HFF-Myc (cell line): ENCODE measurements at regions not wholly inside any gene's neighbourhood (a gene's known extent, or its start where the extent isn't known, plus 50 kb on each side); places are given as distances from the start of the nearest gene placed in this dataset.
"Not testable (repeated sequence)": the region's sequence is repeated elsewhere in the genome, so short reads cannot be mapped to it uniquely, and the experiment has no call there.

Experiments used
- DNase-seq: peaks from one replicate; pipeline ENCODE4 v3.0.0-alpha.2; 2011; ENCODE audit warnings: low read depth; ENCODE audit errors: extremely low read depth
- H3K4me3 ChIP-seq: replicated peaks from 2 replicates; pipeline ENCODE4 v1.5.1; 2011; ENCODE audit warnings: low read depth, mild to moderate bottlenecking, control low read depth, low read length
- TF ChIP-seq, protein P1 (sequence below): IDR thresholded peaks from 2 replicates; pipeline ENCODE4 v1.5.1; 2012; ENCODE audit warnings: mild to moderate bottlenecking, low read depth, low read length, control low read depth; ENCODE audit errors: missing control alignments

DNA sequence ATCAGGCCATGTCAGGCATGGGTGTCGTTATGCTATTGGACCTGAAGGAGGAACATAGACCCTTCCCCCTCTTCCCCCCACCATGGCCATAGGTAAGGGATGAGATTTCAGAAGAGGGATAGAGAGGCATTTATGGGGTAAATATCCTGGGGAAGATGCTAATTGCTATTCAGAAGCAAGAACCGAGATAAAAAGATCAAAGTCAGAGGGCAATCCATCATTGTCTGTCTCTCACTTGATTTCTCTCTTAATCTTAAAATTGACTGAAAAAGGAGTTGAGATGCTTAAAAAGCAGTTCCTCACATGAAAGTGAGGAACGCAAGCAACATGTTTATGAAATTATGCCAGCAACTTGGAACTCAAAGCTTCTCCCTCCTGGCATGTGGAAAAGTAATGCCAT is 212.0 kb downstream of the RPAP3 start:
- DNase-seq: no peak
- no peak overlapping the region for H3K4me3 ChIP-seq
- TF ChIP-seq, protein P1, sequence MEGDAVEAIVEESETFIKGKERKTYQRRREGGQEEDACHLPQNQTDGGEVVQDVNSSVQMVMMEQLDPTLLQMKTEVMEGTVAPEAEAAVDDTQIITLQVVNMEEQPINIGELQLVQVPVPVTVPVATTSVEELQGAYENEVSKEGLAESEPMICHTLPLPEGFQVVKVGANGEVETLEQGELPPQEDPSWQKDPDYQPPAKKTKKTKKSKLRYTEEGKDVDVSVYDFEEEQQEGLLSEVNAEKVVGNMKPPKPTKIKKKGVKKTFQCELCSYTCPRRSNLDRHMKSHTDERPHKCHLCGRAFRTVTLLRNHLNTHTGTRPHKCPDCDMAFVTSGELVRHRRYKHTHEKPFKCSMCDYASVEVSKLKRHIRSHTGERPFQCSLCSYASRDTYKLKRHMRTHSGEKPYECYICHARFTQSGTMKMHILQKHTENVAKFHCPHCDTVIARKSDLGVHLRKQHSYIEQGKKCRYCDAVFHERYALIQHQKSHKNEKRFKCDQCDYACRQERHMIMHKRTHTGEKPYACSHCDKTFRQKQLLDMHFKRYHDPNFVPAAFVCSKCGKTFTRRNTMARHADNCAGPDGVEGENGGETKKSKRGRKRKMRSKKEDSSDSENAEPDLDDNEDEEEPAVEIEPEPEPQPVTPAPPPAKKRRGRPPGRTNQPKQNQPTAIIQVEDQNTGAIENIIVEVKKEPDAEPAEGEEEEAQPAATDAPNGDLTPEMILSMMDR: no peak

DNA sequence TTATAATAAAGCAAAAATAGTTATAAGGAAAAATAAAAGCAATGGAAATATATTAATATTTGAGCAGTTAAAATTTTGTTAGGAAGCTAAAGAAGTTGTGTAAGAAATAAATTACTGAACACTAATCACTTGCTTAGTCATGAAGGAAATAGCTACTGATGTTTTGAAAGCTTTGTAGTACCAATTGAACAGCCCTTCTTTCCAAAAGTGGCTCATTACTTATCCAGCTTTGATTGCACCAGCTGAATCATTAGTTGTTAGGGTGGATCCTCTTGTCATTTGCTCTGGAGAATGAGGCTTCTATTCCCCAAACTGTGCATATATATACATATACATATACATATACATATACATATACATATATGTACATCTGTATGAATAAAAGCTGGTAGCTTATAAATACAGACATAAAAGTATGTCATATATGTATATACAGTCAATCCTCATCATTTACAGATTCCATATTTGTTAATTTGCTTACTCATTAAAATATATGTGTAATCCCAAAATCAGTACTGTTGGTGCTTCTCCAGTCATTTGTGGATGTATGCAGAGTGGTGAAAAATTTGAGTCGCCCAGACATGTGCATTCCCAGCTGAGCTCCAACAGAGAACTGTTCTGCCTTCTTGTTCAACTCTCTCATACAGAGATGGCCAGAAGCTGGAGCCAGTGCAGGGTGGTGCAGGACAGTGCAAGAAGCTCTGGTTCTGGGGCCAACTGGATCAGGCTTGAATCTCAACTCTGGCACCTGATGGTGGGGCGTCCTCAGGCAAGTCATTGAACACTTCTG is 214.1 kb downstream of the RPAP3 start:
- TF ChIP-seq, protein P1: no peak
- no peak overlapping the region for H3K4me3 ChIP-seq
- no peak for DNase-seq

DNA sequence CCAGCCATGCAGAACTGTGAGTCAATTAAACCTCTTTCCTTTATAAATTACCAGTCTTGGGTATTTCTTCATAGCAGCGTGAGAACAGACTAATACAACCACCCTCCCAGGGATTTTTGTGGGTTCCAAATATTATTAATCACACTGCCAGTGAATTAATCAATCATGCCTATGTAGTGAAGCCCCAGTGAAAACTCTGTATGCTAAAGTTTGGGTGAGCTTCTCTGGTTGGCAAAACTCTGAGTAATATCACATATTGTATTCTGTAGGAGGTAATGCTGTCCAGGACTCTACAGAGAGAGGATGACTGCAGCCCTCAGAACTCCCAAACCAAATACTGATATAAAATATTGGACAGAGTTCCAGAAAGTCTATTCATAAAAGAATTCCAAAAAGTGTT is 216.9 kb downstream of the RPAP3 start:
- H3K4me3 ChIP-seq: no peak overlapping the region
- no peak for DNase-seq
- TF ChIP-seq, protein P1: no peak

DNA sequence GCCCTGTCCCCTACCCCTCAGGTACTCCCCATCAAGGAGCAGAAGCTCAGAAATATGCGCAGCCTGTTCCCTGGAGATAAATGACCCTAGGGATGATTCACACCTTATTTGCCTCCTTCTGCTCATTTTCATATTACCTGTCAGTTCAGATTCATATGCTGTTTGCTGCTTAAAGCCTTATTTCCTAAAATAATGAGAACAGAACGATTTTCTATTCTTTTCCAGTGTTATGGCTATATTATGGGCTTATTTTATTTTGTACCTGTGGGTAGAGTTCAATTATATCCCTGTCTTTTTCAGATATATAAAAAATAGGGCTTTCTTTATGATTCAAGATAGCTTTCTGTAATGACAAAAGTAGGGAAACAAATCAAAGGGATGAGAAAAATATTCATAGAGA is 224.8 kb downstream of the RPAP3 start:
- DNase-seq: no peak
- no peak overlapping the region for H3K4me3 ChIP-seq
- TF ChIP-seq, protein P1: no peak

DNA sequence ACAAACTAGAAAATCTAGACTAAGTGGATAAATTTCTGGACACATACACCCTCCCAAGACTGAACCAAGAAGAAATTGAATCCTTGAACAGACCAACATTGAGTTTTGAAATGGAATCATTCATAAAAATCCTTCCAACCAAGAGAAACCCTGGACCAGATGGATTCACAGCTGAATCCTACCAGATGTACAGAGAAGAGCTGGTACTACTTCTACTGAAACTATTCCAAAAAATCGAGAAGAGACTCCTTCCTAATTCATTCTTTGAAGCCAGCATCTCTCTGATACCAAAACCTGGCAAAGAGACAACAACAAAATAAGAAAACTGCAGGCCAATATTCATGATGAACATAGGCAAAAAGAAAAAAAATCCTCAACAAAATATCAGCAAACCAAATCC is 227.4 kb downstream of the RPAP3 start:
- no peak for DNase-seq
- TF ChIP-seq, protein P1: no peak
- H3K4me3 ChIP-seq: no peak overlapping the region

DNA sequence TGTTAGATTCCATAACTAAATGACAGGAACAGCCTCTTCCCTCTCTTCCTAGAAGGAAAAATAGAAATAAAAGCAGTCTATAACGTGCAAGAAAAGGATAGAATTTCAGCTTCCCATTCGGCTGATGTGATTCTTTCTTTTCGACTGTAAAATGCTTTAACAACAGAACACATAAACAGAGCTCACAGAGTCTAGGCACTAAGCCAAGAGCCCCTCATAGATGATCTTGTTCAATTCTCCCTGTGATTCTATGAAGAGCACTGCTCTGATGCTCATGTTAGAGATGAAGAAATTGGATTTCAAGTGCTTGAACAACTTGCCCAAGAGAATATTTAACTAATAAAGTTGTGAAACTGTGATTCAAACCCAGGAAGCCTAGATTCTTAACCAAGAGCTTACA is 232.7 kb downstream of the RPAP3 start:
- TF ChIP-seq, protein P1: no peak
- no peak for DNase-seq
- no peak overlapping the region for H3K4me3 ChIP-seq

DNA sequence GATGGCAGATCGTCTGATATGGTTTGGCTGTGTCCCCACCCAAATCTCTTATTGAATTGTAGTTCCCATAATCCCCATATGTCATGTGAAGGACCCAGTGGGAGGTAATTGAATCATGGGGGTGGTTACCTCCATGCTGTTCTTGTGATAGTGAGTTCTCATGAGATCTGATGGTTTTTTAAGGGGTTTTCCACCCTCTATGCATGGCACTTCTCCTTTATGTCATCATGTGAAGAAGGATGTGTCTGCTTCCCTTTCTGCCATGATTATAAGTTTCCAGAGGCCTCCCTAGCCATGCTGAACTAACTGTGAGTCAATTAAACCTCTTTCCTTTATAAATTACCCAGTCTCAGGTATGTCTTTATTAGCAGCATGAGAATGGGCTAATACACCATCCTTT is 235.5 kb downstream of the RPAP3 start:
- H3K4me3 ChIP-seq, DNase-seq: not testable (repeated sequence)

DNA sequence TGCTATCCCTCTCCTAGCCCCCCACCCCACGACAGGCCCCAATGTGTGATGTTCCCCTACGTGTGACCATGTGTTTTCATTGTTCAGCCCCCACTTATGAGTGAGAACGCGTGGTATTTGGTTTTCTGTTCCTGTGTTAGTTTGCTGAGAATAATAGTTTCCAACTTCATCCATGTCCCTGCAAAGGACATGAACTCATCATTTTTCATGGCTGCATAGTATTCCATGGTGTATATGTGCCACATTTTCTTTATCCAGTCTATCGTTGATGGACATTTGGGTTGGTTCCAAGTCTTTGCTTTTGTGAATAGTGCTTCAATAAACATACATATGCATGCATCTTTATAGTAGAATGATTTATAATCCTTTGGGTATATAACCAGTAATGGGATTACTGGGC is 241.9 kb downstream of the RPAP3 start:
- not testable (repeated sequence) for H3K4me3 ChIP-seq, DNase-seq
